T-helper 2 cell treated with Interferon-gamma antibody and Interleukin-4, amounts not matched to agents 100 ng/mL and 5 ng/mL, for 36 hours (primary cell): ENCODE measurements at regions not wholly inside any gene's neighbourhood (a gene's known extent, or its start where the extent isn't known, plus 50 kb on each side); places are given as distances from the start of the nearest gene placed in this dataset.

ENCODE experiments used
- intact Hi-C: fragments of 100-400 bp; cut with micrococcal nuclease; formaldehyde crosslinking; loops from one replicate; pipeline ENCODE4 v1.15.1; 2023

- intact Hi-C loops = no loop called here
Observed at GRCh38 chr4:178738026-178738425, 1295.8 kb upstream of the AGA start.

- intact Hi-C loops = no loop called here
Observed at GRCh38 chr4:178745203-178745602, 1303.0 kb upstream of the AGA start.

- intact Hi-C loops = no loop called here
Observed at GRCh38 chr4:178752954-178753525, 1310.8 kb upstream of the AGA start.

- intact Hi-C loops = no loop called here
Observed at GRCh38 chr4:178778496-178778895, 1336.3 kb upstream of the AGA start.

- intact Hi-C loops = loop anchor here (10.0 kb wide), 1 partner anchor 1093 kb away; no protein-coding TSS in a partner anchor
Observed at GRCh38 chr4:178781779-178782178, 1339.5 kb upstream of the AGA start.

GRCh38 chr4:178784491-178784890 lies 1342.3 kb upstream of the AGA start:
- intact Hi-C loops = loop anchor here (10.0 kb wide), 1 partner anchor 1090 kb away; no protein-coding TSS in a partner anchor

GRCh38 chr4:178789279-178789678 lies 1347.0 kb upstream of the AGA start:
- intact Hi-C loops = loop anchor here (10.0 kb wide), 1 partner anchor 1086 kb away; no protein-coding TSS in a partner anchor

- intact Hi-C loops = no loop called here
Observed at GRCh38 chr4:178799204-178799603, 1357.0 kb upstream of the AGA start.

GRCh38 chr4:178808106-178808505 lies 1365.9 kb upstream of the AGA start:
- intact Hi-C loops = no loop called here

GRCh38 chr4:178809921-178810320 lies 1367.7 kb upstream of the AGA start:
- intact Hi-C loops = no loop called here

- intact Hi-C loops = no loop called here
Observed at GRCh38 chr4:178811356-178811755, 1369.1 kb upstream of the AGA start.

GRCh38 chr4:178812866-178813265 lies 1370.6 kb upstream of the AGA start:
- intact Hi-C loops = no loop called here

- intact Hi-C loops = no loop called here
Observed at GRCh38 chr4:178814908-178815307, 1372.7 kb upstream of the AGA start.

- intact Hi-C loops = no loop called here
Observed at GRCh38 chr4:178823673-178824295, 1381.5 kb upstream of the AGA start.

GRCh38 chr4:178836865-178837264 lies 1394.6 kb upstream of the AGA start:
- intact Hi-C loops = no loop called here

- intact Hi-C loops = no loop called here
Observed at GRCh38 chr4:178838776-178839175, 1396.5 kb upstream of the AGA start.

GRCh38 chr4:178856139-178856800 lies 1414.0 kb upstream of the AGA start:
- intact Hi-C loops = no loop called here

GRCh38 chr4:178871476-178871875 lies 1429.2 kb upstream of the AGA start:
- intact Hi-C loops = no loop called here

GRCh38 chr4:178881937-178882336 lies 1439.7 kb upstream of the AGA start:
- intact Hi-C loops = no loop called here

- intact Hi-C loops = no loop called here
Observed at GRCh38 chr4:178894126-178894525, 1451.9 kb upstream of the AGA start.

- intact Hi-C loops = no loop called here
Observed at GRCh38 chr4:178899084-178899483, 1456.8 kb upstream of the AGA start.

GRCh38 chr4:178917756-178918155 lies 1475.5 kb upstream of the AGA start:
- intact Hi-C loops = no loop called here

GRCh38 chr4:178937130-178937529 lies 1494.9 kb upstream of the AGA start:
- intact Hi-C loops = no loop called here
